Natural killer cell (primary cell): ENCODE measurements at regions not wholly inside any gene's neighbourhood (a gene's known extent, or its start where the extent isn't known, plus 50 kb on each side); places are given as distances from the start of the nearest gene placed in this dataset.
"Not testable (repeated sequence)": the region's sequence is repeated elsewhere in the genome, so short reads cannot be mapped to it uniquely, and the experiment has no call there.

Experiments
- ATAC-seq, 3 donors: fragments of 150-1000 bp in 2 of 3; fragments of 200-7000 bp in 1 of 3; cut with Tn5 transposase; 1 replicate in 1 of 3; 2 replicates in 2 of 3; pipeline ENCODE4 v1.10.0; 2021; ENCODE audit warnings: mild to moderate bottlenecking in 2 of 3, moderate library complexity in 2 of 3
- DNase-seq, 2 donors: peaks; one replicate each; pipeline versions ENCODE4 v3.0.0 to v3.0.0-alpha.2; 2013 to 2021; ENCODE audit warnings: mixed read lengths in 1 of 2
- H3K27ac ChIP-seq: one replicate; pipeline ENCODE4 v1.5.1; 2013; ENCODE audit warnings: mild to moderate bottlenecking, low read length
- H3K27me3 ChIP-seq: one replicate; pipeline ENCODE4 v1.6.1; 2013; ENCODE audit warnings: low read length; ENCODE audit not compliant: control insufficient read depth, insufficient read depth
- H3K36me3 ChIP-seq: one replicate; pipeline ENCODE4 v1.6.1; 2013; ENCODE audit warnings: low read length; ENCODE audit not compliant: control insufficient read depth, insufficient read depth
- H3K4me1 ChIP-seq: one replicate; pipeline ENCODE4 v1.6.1; 2013; ENCODE audit warnings: low read length; ENCODE audit not compliant: control insufficient read depth, insufficient read depth
- H3K4me3 ChIP-seq: one replicate; pipeline ENCODE4 v1.5.1; 2013; ENCODE audit warnings: low read length
- H3K9me3 ChIP-seq: one replicate; pipeline ENCODE4 v1.6.1; 2013; ENCODE audit warnings: low read length; ENCODE audit not compliant: control insufficient read depth, insufficient read depth
- H3K27ac Mint-ChIP-seq, 2 donors: one replicate each; pipeline ENCODE4 v1.8.0; 2022; ENCODE audit warnings: mild to moderate bottlenecking in 2 of 2, mixed read lengths in 2 of 2, moderate library complexity in 1 of 2
- H3K27me3 Mint-ChIP-seq, 2 donors: one replicate each; pipeline ENCODE4 v1.8.0; 2022; ENCODE audit warnings: low read depth in 2 of 2, mixed read lengths in 2 of 2
- H3K36me3 Mint-ChIP-seq: one replicate; pipeline ENCODE4 v1.8.0; 2022; ENCODE audit warnings: mixed read lengths
- H3K4me1 Mint-ChIP-seq, 2 donors: one replicate each; pipeline ENCODE4 v1.8.0; 2022; ENCODE audit warnings: mixed read lengths in 2 of 2
- H3K4me3 Mint-ChIP-seq: one replicate; pipeline ENCODE4 v1.8.0; 2022; ENCODE audit warnings: mild to moderate bottlenecking, moderate library complexity, mixed read lengths
- H3K9me3 Mint-ChIP-seq, 2 donors: one replicate each; pipeline ENCODE4 v1.8.0; 2022; ENCODE audit warnings: mixed read lengths in 2 of 2
- WGBS: methylation state at CpG from one replicate; pipeline ENCODE4 v1.1.7; 2013; ENCODE audit warnings: missing lambda C conversion rate; ENCODE audit not compliant: insufficient coverage; 5-methylcytosine and 5-hydroxymethylcytosine counted together
- intact Hi-C: fragments of 100-400 bp; cut with micrococcal nuclease; formaldehyde crosslinking; loops from one replicate; pipeline ENCODE4 v1.14.2; 2022
- TF ChIP-seq, protein P1 (sequence below): fragments of 200-600 bp; IDR thresholded peaks from one replicate; pipeline ENCODE4 v1.8.0; 2022; ENCODE audit warnings: antibody characterized with exemption

DNA sequence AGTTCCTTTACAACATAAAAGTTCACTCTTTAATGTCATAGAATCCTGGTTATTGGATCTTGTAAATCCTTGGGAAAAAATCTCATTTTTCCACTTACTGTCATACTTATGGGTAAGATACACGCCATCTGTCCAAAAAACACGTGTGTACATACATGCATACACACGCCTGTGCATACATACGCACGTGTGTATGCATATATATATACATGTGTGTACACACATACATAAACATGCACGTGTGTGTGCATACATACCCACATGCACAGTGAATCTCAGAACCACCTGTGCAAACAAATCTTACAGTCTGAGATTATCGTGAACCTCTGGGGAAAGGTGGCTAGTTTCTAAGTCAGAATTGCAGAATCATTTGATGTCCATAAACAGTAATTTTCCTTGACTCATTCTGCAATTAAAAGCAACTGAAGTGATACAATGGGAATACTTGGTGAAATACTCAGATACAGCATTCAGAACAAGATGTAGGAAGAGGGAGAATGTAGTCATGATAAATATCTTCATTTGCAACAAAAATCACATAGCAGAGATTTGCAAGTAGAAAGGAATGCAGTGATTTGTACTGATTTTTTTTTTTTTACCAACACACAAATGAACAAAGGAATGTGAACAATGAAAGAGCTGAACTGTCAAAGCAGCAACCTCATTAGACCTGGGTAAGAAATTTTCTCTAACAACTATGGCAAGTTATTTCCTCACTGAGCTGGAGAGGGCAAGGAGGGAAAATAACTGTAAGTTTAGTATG, 160.6 kb upstream of the POU1F1 start:
- H3K36me3 Mint-ChIP-seq = no peaks in the 10 kb centered on the region
- H3K27me3 ChIP-seq = no peaks in the 10 kb centered on the region
- ATAC-seq = no peak
- DNase-seq = no peak
- no peak overlapping the region for H3K27ac Mint-ChIP-seq
- intact Hi-C loops = no loop called here
- no peaks in the 10 kb centered on the region for H3K4me1 ChIP-seq
- H3K27ac ChIP-seq = no peak overlapping the region
- no peaks in the 10 kb centered on the region for H3K9me3 ChIP-seq
- H3K36me3 ChIP-seq = no peaks in the 10 kb centered on the region
- H3K27me3 Mint-ChIP-seq = no peaks in the 10 kb centered on the region
- no peak overlapping the region for H3K4me3 ChIP-seq
- 79% methylated on average over 7 of the region's 7 CpGs for WGBS
- no peaks in the 10 kb centered on the region for H3K4me1 Mint-ChIP-seq
- H3K9me3 Mint-ChIP-seq = peaks cover 5% of the 10 kb centered on the region in 2 donors
- TF ChIP-seq, protein P1, sequence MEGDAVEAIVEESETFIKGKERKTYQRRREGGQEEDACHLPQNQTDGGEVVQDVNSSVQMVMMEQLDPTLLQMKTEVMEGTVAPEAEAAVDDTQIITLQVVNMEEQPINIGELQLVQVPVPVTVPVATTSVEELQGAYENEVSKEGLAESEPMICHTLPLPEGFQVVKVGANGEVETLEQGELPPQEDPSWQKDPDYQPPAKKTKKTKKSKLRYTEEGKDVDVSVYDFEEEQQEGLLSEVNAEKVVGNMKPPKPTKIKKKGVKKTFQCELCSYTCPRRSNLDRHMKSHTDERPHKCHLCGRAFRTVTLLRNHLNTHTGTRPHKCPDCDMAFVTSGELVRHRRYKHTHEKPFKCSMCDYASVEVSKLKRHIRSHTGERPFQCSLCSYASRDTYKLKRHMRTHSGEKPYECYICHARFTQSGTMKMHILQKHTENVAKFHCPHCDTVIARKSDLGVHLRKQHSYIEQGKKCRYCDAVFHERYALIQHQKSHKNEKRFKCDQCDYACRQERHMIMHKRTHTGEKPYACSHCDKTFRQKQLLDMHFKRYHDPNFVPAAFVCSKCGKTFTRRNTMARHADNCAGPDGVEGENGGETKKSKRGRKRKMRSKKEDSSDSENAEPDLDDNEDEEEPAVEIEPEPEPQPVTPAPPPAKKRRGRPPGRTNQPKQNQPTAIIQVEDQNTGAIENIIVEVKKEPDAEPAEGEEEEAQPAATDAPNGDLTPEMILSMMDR = no peak
- H3K4me3 Mint-ChIP-seq = no peak overlapping the region

GRCh38 chr3:87435926-87436620, 159.7 kb upstream of the POU1F1 start:
- DNase-seq = no peak
- intact Hi-C loops = no loop called here
- H3K4me3 ChIP-seq = no peak overlapping the region

DNA sequence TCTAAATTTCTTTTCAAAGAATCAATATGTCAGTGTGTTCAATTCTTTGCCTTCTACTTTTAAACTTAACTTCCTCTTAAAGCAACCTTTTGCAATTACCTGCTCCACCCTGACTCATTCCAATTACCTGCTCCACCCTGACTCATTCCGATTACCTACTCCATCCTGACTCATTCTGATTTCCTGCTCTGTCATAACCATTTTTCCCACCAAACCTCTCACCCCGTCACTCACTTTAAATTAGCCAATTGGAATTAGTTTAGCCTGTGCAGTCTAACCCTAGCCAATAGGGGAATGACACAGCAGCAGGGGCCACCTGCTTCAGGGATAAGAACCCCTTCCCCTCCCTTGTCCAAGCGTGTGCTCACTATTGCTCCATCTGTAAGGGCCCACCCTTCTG, 157.1 kb upstream of the POU1F1 start:
- H3K27me3 Mint-ChIP-seq, intact Hi-C loops, H3K4me3 Mint-ChIP-seq, H3K27ac ChIP-seq, H3K4me3 ChIP-seq, H3K27me3 ChIP-seq, H3K27ac Mint-ChIP-seq, H3K4me1 ChIP-seq, H3K36me3 ChIP-seq, DNase-seq, H3K9me3 ChIP-seq, ATAC-seq, H3K36me3 Mint-ChIP-seq, H3K4me1 Mint-ChIP-seq: not testable (repeated sequence)
- peaks cover 9 to 13% of the 10 kb centered on the region in 2 donors for H3K9me3 Mint-ChIP-seq
- WGBS = 74% methylated on average over 2 of the region's 3 CpGs

More at GRCh38 chr3:87435926-87436620, 159.7 kb upstream of the POU1F1 start:
- Histone ChIP-seq H3K4me1 (no peaks in the 10 kb centered on the region), H3K9me3 (no peaks in the 10 kb centered on the region), H3K27ac (no peak overlapping the region), H3K36me3 (no peaks in the 10 kb centered on the region), H3K27me3 (no peaks in the 10 kb centered on the region)
- Mint-ChIP-seq H3K36me3 (no peaks in the 10 kb centered on the region), H3K4me3 (no peak overlapping the region), H3K9me3 (peaks cover 5 to 7% of the 10 kb centered on the region in 2 donors), H3K27ac (no peak overlapping the region), H3K27me3 (no peaks in the 10 kb centered on the region), H3K4me1 (no peaks in the 10 kb centered on the region)
- TF ChIP-seq, protein P1 = no peak
- ATAC-seq = no peak
- WGBS = 35% methylated on average over 4 of the region's 5 CpGs

GRCh38 chr3:87426918-87427317, 150.5 kb upstream of the POU1F1 start:
- Mint-ChIP-seq H3K4me3 (no peak overlapping the region), H3K27me3 (no peaks in the 10 kb centered on the region)
- WGBS = 77% methylated on average over 1 of the region's 2 CpGs

More at GRCh38 chr3:87426918-87427317, 150.5 kb upstream of the POU1F1 start:
- intact Hi-C loops = no loop called here
- ATAC-seq (no peak), DNase-seq (no peak)
- Histone ChIP-seq H3K36me3 (no peaks in the 10 kb centered on the region), H3K9me3 (no peaks in the 10 kb centered on the region), H3K27ac (no peak overlapping the region), H3K4me3 (no peak overlapping the region), H3K27me3 (no peaks in the 10 kb centered on the region), H3K4me1 (no peaks in the 10 kb centered on the region)
- Mint-ChIP-seq H3K27ac (no peak overlapping the region), H3K36me3 (peaks cover 7% of the 10 kb centered on the region), H3K9me3 (peaks cover 10 to 11% of the 10 kb centered on the region in 2 donors), H3K4me1 (no peaks in the 10 kb centered on the region)
- TF ChIP-seq, protein P1 = no peak
